Stimulated activated CD8-positive, alpha-beta memory T cell treated with anti-CD3 and anti-CD28 coated beads, Interleukin-7, amount 100 ng/mL, for 48 hours (primary cell): ENCODE measurements at regions not wholly inside any gene's neighbourhood (a gene's known extent, or its start where the extent isn't known, plus 50 kb on each side); places are given as distances from the start of the nearest gene placed in this dataset.

Experiments used
- DNase-seq, 2 donors: peaks; one replicate each; pipeline ENCODE4 v3.0.0-alpha.2; 2020; ENCODE audit warnings: low read depth in 1 of 2; ENCODE audit errors: extremely low read depth in 1 of 2

DNA sequence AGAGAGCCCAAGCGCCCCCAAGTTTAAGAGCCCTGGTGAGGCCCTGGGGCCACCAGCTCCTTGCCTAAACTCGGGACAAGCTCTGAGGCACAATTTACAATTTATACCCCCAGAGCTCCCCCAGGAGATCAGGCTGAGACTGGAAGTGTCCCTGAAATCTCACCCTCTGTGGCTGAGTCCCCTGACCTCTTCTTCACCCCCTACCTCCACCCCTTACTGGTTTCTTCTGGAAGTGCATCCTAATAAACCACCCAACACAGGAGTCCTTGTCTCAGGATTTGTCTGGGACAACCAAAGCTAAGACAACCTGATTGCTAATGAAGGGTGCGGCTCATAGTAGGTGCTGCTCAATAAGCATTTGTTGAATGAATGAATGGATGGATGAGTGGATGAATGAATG is 206.4 kb downstream of the BCL11B start:
- no peak for DNase-seq

DNA sequence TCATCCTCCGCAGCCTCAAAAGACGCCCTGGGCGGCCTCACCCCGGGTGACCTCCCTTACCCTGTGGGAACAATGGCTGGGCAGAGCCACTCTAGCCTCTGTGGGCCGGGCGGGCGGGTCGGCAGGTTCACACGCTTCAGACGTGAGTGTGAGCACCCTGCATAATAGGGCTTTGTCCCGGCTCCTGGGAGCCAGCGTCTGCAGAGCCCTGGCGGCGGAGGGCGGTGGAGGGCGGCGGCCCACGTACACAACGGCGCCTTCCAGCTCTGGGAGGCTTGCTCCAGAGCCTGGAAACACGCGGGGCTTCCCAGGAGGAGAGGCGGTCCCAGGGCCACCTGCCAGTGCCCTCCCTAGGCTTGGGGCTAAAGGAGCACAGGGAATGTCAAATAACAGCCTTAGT is 205.6 kb downstream of the BCL11B start:
- no peak for DNase-seq

- no peak for DNase-seq
Observed at GRCh38 chr14:99067141-99067920, 204.7 kb downstream of the BCL11B start.

GRCh38 chr14:99067927-99068326 is 204.1 kb downstream of the BCL11B start:
- no peak for DNase-seq

GRCh38 chr14:99069946-99070345 is 202.1 kb downstream of the BCL11B start:
- DNase-seq, result no peak

DNA sequence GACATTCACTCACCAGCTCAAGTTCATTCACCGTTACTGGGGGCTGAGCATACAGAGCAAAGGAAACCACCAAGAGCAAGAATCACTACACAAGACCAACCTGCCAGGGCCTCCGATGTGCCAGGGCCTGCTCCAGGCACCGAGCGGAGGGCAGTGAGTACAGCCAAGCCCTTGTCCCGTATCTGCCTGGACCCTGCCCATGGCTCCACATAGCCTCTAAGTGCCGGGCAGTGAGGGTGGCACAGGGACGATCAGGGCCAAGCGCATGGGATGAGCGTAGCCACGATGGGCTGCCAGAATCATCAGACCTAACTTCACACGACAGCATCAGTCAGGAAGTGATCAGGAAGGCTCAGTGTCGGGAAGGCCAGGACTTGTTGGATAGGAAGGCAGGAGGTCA is 199.6 kb downstream of the BCL11B start:
- DNase-seq, result no peak

DNA sequence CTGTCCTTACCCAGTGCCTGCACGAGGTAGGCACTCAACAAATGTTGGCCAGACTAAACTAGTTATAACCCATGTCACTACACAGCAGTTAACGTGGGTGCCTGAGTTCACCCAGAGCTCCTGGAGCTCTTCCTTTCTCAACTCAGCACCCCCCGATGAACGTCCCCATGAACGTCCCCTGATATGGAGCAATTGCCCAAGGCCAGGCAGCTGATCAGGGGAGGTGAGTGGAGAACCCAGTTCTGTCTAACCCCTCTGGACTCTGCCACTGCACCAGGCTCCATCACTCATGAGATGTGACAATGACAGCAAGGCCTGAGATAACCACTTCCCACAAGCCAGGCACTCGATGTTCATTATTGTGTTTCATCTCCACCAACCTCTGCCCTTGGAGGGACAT is 199.0 kb downstream of the BCL11B start:
- DNase-seq, result no peak

- no peak for DNase-seq
Observed at GRCh38 chr14:99073431-99073830, 198.6 kb downstream of the BCL11B start.

GRCh38 chr14:99075061-99075460 is 196.9 kb downstream of the BCL11B start:
- DNase-seq, result no peak

DNA sequence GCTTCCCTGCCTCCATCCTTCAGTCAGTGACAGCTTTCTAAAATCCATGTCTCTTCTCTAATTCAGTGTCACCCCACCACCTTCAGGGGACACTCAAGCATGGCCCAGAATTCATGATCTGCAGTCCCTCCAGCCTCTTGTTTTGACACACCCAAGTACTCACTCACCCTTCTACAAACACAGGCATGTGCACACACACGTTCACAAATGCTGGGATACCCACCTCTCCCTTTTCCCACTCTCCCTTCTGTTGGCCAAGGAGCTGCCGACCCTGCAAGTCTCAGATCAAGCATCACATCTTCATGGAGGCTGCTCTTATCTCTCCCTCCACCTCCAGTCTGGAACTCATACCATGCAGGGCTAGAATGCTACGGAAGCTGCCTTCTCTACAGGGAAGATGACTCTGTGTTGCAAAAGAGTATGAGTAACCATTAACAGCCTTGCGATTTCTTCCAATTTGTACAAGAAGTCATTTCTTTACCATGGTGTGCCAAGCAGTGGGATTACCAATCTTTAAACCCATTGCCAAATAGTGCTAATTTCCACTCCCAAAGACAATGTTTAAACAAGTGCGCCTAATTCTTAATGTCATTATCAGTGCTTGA is 196.1 kb downstream of the BCL11B start:
- DNase-seq, result no peak

DNA sequence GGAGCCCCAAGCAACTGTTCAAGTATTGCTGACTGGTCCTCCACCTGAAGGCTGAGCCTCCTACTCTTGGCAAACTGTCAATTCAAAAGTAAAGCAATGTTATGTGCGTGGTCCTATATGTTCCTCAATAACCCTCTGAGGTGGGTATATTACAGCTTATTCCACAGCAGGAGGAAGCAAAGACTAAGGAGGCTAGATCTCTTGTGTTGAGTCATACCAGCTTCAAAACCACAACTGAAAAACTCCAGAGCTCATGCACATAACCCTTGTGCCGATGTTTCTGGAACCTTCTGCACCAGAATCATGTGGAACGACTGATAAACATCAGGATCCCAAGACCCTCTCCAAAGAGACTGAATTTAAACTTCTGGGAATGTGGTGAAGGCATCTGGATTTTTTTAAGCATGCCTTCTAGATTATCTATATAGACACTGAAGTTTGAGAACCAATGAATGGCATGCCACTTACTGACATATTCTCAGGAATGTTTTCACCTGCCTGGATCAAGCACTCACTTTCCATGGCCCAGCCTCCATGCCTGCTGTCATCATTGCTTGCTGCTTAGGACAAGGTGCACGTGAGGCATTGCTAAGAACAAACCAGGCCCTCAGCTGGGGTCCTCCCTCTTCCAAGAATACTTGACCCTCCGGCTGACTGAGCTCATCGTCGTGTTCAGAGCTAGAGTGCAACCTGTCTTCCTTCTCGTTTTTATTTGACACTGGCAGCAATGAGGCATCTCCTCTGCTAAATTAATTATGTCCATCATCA is 194.7 kb downstream of the BCL11B start:
- DNase-seq, result no peak

DNA sequence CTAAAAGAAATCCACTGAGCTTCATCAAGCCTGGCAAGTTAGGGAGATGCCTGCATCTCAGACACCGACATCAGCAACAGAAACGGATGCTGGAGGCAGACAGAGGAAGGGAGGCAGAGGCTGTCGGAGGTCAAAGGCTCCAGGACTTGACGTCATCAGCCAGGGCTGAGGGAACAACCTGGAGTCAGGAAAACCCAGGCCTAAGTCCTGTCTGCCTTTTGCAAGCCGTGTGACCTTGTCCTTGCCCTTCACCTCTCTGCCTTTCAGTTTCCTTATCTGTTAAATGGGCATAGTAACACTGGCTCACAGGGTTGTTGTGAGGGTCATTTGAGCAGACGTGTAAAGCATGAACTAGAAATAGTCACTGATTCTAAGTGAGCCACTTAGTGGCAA is 194.2 kb downstream of the BCL11B start:
- DNase-seq, result no peak

GRCh38 chr14:99078426-99078825 is 193.6 kb downstream of the BCL11B start:
- no peak for DNase-seq

DNA sequence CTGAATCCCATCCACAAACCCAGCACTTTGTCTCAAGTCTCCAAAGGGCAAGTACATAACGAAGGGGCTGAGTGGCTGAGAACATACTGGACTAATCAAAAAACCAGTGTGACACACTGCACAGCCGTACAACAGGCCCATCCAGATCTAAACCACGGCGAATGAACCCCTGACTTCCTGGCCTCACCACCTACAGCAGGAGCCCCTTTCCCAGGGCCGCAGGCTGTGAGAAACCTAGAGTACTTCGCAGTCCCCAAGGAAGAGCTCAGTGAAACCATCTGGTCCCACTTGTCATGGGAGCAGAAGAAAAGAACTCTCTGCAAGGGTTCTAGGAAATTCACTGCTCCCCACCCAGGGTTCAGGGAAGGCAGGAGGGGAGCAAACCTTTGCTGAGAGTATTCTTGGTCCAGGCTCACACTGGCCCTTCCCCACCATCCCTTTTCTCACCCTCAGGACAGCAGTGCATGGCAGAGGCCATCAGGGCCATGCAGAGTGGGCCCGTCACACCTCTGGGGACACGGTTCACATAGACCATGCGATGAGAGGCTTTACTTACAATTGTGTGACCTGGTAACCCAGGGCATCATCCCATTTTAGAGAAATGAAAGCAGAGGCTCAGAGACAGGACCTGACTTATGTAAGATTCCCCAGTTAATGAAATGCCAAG is 192.8 kb downstream of the BCL11B start:
- DNase-seq, result no peak

DNA sequence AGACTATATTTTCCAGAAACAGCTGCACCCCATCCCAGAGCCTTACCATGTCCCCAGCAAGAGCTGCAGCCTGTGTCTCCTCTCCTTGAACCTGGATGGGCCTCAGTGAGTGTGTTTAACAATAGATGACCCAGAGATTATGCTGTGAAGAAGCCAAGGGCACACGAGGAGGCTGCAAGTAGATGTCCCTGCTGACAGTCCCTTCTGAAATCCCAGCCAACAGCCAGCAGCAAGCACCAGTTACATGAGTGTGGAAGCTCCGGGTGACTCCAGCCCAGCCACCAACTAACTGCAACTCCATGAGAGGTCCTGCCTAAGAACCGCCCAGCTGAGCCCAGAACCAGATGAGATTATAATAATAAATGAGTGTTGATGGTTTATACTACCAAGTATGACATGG is 191.7 kb downstream of the BCL11B start:
- DNase-seq, result no peak

- DNase-seq, result no peak
Observed at GRCh38 chr14:99081156-99081765, 190.7 kb downstream of the BCL11B start.

- no peak for DNase-seq
Observed at GRCh38 chr14:99081880-99082279, 190.1 kb downstream of the BCL11B start.

DNA sequence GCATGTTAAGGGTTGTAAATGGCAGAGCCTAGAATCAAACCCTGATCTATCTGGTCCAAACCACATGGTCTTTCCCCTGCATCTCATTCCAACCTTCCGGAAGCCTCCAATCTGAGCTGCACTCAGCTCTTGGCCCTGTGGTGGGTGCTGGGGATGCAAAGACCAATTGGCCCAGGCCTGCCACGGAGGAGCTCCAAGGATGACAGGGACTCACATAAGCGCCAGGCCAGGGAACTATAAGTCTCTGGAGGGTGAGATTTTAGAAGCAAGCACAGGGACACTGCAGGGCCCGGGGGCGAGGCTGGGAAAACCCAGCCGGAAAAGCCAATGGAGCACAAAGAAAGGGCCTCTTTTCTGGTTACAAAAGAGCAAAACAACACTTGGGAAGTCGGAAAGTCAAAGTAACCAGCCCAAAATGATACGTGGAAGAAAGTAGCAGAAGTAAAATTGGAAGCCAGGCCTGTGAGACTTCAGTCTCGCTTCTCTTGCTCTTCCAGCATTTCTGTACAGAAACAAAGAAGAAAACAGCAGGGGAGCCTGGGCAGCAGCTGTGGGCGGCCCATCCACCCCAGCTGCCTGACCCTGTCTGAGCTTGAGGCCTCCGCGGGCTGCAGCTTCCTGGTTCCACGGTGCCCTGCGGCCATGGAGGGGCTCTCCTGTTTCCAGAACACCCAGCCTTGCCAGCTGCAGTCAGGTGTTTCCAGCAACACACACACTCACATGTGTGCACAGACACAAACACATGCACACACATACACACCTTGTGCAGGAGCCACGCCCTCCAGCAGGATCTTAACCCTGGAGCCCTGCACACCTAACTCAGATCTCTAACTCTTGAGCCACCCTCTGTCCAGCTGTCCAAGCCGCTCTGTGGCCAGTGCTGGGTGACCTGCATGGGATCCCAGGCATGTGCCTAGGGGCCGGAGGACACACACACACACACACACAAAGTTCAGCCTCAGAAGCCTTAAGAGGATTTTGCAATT is 178.2 kb downstream of the BCL11B start:
- no peak for DNase-seq

DNA sequence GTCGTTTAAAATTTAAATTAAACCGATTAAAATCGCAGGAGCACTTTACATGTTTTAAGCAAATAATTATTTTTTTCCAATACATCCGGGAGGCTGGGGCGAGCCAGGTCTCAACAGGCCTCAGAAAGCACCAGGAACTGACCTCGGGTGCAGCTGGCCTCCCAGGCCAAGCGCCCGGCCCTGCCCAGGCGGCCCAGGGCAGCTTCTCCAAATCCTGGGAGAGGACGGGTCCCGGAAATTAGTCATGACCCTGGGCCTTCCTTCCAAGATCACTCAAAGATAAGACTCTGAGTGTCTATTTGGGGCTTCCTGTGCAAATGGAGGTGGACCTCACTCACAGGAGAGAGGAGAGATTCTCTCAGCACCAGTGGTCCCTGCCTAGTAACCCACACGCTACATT is 177.1 kb downstream of the BCL11B start:
- DNase-seq, result no peak

- no peak for DNase-seq
Observed at GRCh38 chr14:99095369-99095768, 176.6 kb downstream of the BCL11B start.
